ENCODE measurements at regions not wholly inside any gene's neighbourhood (a gene's known extent, or its start where the extent isn't known, plus 50 kb on each side); places are given as distances from the start of the nearest gene placed in this dataset.

- H4K20me1 ChIP-seq (ENCODE audit: control insufficient read depth, insufficient read depth, low read depth, low read length), result no peaks in the 10 kb centered on the region
- no peaks in the 10 kb centered on the region for H3K4me1 ChIP-seq (ENCODE audit: control insufficient read depth, low read length)
- no peaks in the 10 kb centered on the region for H3K27me3 ChIP-seq (ENCODE audit: control insufficient read depth, low read length)
- H3K27ac ChIP-seq (ENCODE audit: low read depth, low read length), result no peak overlapping the region
- no peak overlapping the region for H3K4me3 ChIP-seq (ENCODE audit: low read length)
- H3K9me2 ChIP-seq (replicated peaks; ENCODE audit: control insufficient read depth, low read length), result no peaks in the 10 kb centered on the region
- no peaks in the 10 kb centered on the region for H3K79me2 ChIP-seq (ENCODE audit: control insufficient read depth, low read length)
- H3K4me2 ChIP-seq (ENCODE audit: low read length), result no peak overlapping the region
- TF ChIP-seq EZH2phosphoT487 (IDR thresholded peaks at IDR 0.05; ENCODE audit: borderline replicate concordance, low read length) (no peak), CTCF (IDR thresholded peaks at IDR 0.05; ENCODE audit: low read depth, low read length, poor library complexity, severe bottlenecking) (no peak)
- no peaks in the 10 kb centered on the region for H3K9me3 ChIP-seq (ENCODE audit: control insufficient read depth, insufficient read depth, low read length)
- H3F3A ChIP-seq (ENCODE audit: control insufficient read depth, insufficient read depth), result no peaks in the 10 kb centered on the region
- H3K36me3 ChIP-seq (ENCODE audit: control insufficient read depth, low read length), result no peaks in the 10 kb centered on the region
These were observed 102.3 kb upstream of the TRPC7 start for GRCh38 chr5:136467632-136468031.

- Histone ChIP-seq H3K79me2 (ENCODE audit: control insufficient read depth, low read length) (no peaks in the 10 kb centered on the region), H3K4me3 (ENCODE audit: low read length) (no peak overlapping the region), H3K4me1 (ENCODE audit: control insufficient read depth, low read length) (no peaks in the 10 kb centered on the region), H3K27ac (ENCODE audit: low read depth, low read length) (no peak overlapping the region), H4K20me1 (ENCODE audit: control insufficient read depth, insufficient read depth, low read depth, low read length) (no peaks in the 10 kb centered on the region), H3K9me3 (ENCODE audit: control insufficient read depth, insufficient read depth, low read length) (no peaks in the 10 kb centered on the region), H3K36me3 (ENCODE audit: control insufficient read depth, low read length) (no peaks in the 10 kb centered on the region), H3K4me2 (ENCODE audit: low read length) (no peak overlapping the region), H3F3A (ENCODE audit: control insufficient read depth, insufficient read depth) (no peaks in the 10 kb centered on the region), H3K9me2 (replicated peaks; ENCODE audit: control insufficient read depth, low read length) (no peaks in the 10 kb centered on the region), H3K27me3 (ENCODE audit: control insufficient read depth, low read length) (no peaks in the 10 kb centered on the region)
- TF ChIP-seq EZH2phosphoT487 (IDR thresholded peaks at IDR 0.05; ENCODE audit: borderline replicate concordance, low read length), result no peak
- TF ChIP-seq CTCF (IDR thresholded peaks at IDR 0.05; ENCODE audit: low read depth, low read length, poor library complexity, severe bottlenecking), result no peak
These were observed 100.7 kb upstream of the TRPC7 start for GRCh38 chr5:136466041-136466415.

GRCh38 chr5:136458481-136458880 is 93.1 kb upstream of the TRPC7 start:
- Histone ChIP-seq H3K4me2 (ENCODE audit: low read length) (no peak overlapping the region), H3K79me2 (ENCODE audit: control insufficient read depth, low read length) (no peaks in the 10 kb centered on the region), H3F3A (ENCODE audit: control insufficient read depth, insufficient read depth) (no peaks in the 10 kb centered on the region), H3K9me3 (ENCODE audit: control insufficient read depth, insufficient read depth, low read length) (no peaks in the 10 kb centered on the region), H3K27me3 (ENCODE audit: control insufficient read depth, low read length) (peaks cover 2% of the 10 kb centered on the region; the same call in 1 of the 2 replicates), H3K4me3 (ENCODE audit: low read length) (no peak overlapping the region), H4K20me1 (ENCODE audit: control insufficient read depth, insufficient read depth, low read depth, low read length) (no peaks in the 10 kb centered on the region), H3K27ac (ENCODE audit: low read depth, low read length) (no peak overlapping the region), H3K9me2 (replicated peaks; ENCODE audit: control insufficient read depth, low read length) (no peaks in the 10 kb centered on the region), H3K4me1 (ENCODE audit: control insufficient read depth, low read length) (no peaks in the 10 kb centered on the region), H3K36me3 (ENCODE audit: control insufficient read depth, low read length) (no peaks in the 10 kb centered on the region)
- TF ChIP-seq CTCF (IDR thresholded peaks at IDR 0.05; ENCODE audit: low read depth, low read length, poor library complexity, severe bottlenecking), result no peak
- TF ChIP-seq EZH2phosphoT487 (IDR thresholded peaks at IDR 0.05; ENCODE audit: borderline replicate concordance, low read length), result no peak

All from DOHH2 (cell line).